ENCODE measurements at regions not wholly inside any gene's neighbourhood (a gene's known extent, or its start where the extent isn't known, plus 50 kb on each side); places are given as distances from the start of the nearest gene placed in this dataset.

DNA sequence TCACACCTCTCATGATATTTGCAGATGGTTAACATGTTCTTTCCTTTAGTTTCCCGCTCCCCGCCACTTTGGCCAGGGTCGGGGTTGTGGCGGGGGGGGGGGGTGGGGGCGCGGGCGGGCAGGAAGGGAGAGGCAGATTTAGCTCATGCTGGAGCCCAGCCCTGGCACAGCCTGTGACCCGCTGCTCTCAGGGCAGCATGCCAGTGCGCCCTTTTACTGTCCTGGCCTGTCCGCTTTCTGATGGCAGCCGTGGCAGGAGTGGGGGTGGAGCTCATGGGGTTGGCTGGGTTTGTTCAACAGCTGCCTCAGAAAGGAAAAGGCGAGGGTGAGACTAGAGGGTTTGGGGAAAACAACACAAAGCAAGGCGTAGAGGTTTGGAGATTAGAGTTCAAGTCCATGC is 56.1 kb downstream of the TNP1 start:
- TF ChIP-seq GABPA (IDR thresholded peaks at IDR 0.05; ENCODE audit: low read depth) (no peak), JUND (IDR thresholded peaks at IDR 0.05) (no peak), TAF1 (IDR thresholded peaks at IDR 0.05; ENCODE audit: borderline replicate concordance, low read depth, low read length) (no peak), EZH2phosphoT487 (IDR thresholded peaks at IDR 0.05; ENCODE audit: borderline replicate concordance, low read depth) (no peak)
- TF ChIP-seq, protein P1, sequence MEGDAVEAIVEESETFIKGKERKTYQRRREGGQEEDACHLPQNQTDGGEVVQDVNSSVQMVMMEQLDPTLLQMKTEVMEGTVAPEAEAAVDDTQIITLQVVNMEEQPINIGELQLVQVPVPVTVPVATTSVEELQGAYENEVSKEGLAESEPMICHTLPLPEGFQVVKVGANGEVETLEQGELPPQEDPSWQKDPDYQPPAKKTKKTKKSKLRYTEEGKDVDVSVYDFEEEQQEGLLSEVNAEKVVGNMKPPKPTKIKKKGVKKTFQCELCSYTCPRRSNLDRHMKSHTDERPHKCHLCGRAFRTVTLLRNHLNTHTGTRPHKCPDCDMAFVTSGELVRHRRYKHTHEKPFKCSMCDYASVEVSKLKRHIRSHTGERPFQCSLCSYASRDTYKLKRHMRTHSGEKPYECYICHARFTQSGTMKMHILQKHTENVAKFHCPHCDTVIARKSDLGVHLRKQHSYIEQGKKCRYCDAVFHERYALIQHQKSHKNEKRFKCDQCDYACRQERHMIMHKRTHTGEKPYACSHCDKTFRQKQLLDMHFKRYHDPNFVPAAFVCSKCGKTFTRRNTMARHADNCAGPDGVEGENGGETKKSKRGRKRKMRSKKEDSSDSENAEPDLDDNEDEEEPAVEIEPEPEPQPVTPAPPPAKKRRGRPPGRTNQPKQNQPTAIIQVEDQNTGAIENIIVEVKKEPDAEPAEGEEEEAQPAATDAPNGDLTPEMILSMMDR (IDR thresholded peaks at IDR 0.05), result no peak
- TF ChIP-seq, protein P2, sequence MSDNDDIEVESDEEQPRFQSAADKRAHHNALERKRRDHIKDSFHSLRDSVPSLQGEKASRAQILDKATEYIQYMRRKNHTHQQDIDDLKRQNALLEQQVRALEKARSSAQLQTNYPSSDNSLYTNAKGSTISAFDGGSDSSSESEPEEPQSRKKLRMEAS (IDR thresholded peaks at IDR 0.05; ENCODE audit: low read depth), result no peak
